Calu3 (cell line): ENCODE measurements at regions not wholly inside any gene's neighbourhood (a gene's known extent, or its start where the extent isn't known, plus 50 kb on each side); places are given as distances from the start of the nearest gene placed in this dataset.
"Not testable (repeated sequence)": the region's sequence is repeated elsewhere in the genome, so short reads cannot be mapped to it uniquely, and the experiment has no call there.

ENCODE experiments used
- BruUV-seq: library from RNA; stranded (reverse); fragments of 400-500 nt; replicated peaks from 2 replicates; lab custom pipeline; 2021; lab: Mats Ljungman, UMichigan
- CTCF ChIA-PET: fragments of 300-600 bp; sonication (Branson Sonifier 250); formaldehyde crosslinking; loops from one replicate; lab custom pipeline; 2022; ENCODE audit warnings: antibody characterized with exemption; lab: Charles Lee
- DNase-seq: peaks from one replicate; pipeline ENCODE4 v3.0.0; 2022
- H3K27ac Mint-ChIP-seq: one replicate; pipeline ENCODE4 v1.8.0; 2022; ENCODE audit warnings: mixed read lengths; ENCODE audit not compliant: unreplicated experiment
- H3K27me3 Mint-ChIP-seq: one replicate; pipeline ENCODE4 v1.8.0; 2022; ENCODE audit warnings: mixed read lengths; ENCODE audit not compliant: unreplicated experiment
- H3K36me3 Mint-ChIP-seq: one replicate; pipeline ENCODE4 v1.8.0; 2022; ENCODE audit warnings: mild to moderate bottlenecking, moderate library complexity, mixed read lengths; ENCODE audit not compliant: insufficient read depth, unreplicated experiment
- H3K4me1 Mint-ChIP-seq: one replicate; pipeline ENCODE4 v1.8.0; 2022; ENCODE audit warnings: mild to moderate bottlenecking, low read depth, mixed read lengths; ENCODE audit not compliant: unreplicated experiment
- H3K4me3 Mint-ChIP-seq: one replicate; pipeline ENCODE4 v1.8.0; 2022; ENCODE audit warnings: mild to moderate bottlenecking, low read depth, moderate library complexity, mixed read lengths; ENCODE audit not compliant: unreplicated experiment
- H3K9me3 Mint-ChIP-seq: one replicate; pipeline ENCODE4 v1.8.0; 2022; ENCODE audit warnings: low read depth, mixed read lengths; ENCODE audit not compliant: unreplicated experiment
- CTCF ChIP-seq: fragments of 200-600 bp; IDR thresholded peaks from one replicate; pipeline ENCODE4 v1.8.0; 2022; ENCODE audit warnings: antibody characterized with exemption; ENCODE audit not compliant: unreplicated experiment
- intact Hi-C: fragments of 100-400 bp; cut with micrococcal nuclease; formaldehyde crosslinking; loops from one replicate; pipeline ENCODE4 v1.10.0; 2022; ENCODE audit not compliant: unreplicated experiment

- Mint-ChIP-seq H3K9me3 (no peaks in the 10 kb centered on the region), H3K4me3 (no peak overlapping the region), H3K27ac (no peak overlapping the region), H3K27me3 (no peaks in the 10 kb centered on the region), H3K4me1 (no peaks in the 10 kb centered on the region), H3K36me3 (no peaks in the 10 kb centered on the region)
- intact Hi-C loops: no loop called here
- DNase-seq: no peak
- CTCF ChIA-PET: interaction anchor here (0.7 kb wide), 1 partner anchor 1567 kb away, joined by 3 read pairs; no protein-coding TSS in a partner anchor
- BruUV-seq: no TSS peak
- TF ChIP-seq CTCF: no peak
These were observed 1543.5 kb downstream of the GRIK2 start for GRCh38 chr6:102936959-102937358.

- H3K4me3 Mint-ChIP-seq: no peak overlapping the region
- no peaks in the 10 kb centered on the region for H3K27me3 Mint-ChIP-seq
- H3K27ac Mint-ChIP-seq: no peak overlapping the region
- no peak for TF ChIP-seq CTCF
- CTCF ChIA-PET: no interaction called here
- no peaks in the 10 kb centered on the region for H3K4me1 Mint-ChIP-seq
- no peak for DNase-seq
- no peaks in the 10 kb centered on the region for H3K9me3 Mint-ChIP-seq
- no peaks in the 10 kb centered on the region for H3K36me3 Mint-ChIP-seq
- no TSS peak for BruUV-seq
- intact Hi-C loops: no loop called here
These were observed 1534.6 kb downstream of the GRIK2 start for GRCh38 chr6:102928109-102928508.

DNA sequence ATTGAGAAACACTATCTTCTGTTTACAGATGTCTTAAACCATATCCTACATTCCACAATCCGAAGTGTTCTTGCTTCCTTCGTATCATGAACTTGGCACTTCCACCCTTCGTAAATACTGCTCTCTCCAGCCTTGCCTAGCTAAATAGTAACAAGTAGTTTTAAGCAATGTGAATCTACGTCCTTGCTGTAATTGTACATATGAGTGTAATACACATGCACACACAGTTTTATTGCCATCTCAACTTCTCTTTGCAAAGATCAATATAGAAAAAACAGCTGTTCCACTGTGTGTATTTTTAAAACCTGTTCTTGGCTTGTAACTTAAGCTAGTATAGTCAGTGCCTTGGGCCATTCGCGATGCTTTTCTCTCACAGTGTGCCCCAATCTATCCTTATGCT is 1524.7 kb downstream of the GRIK2 start:
- CTCF ChIA-PET: interaction anchor here (0.5 to 0.6 kb wide), 2 partner anchors 10 to 203 kb away, joined by 3 to 7 read pairs; no protein-coding TSS in a partner anchor
- no peaks in the 10 kb centered on the region for H3K27me3 Mint-ChIP-seq
- no peak for TF ChIP-seq CTCF
- no peaks in the 10 kb centered on the region for H3K4me1 Mint-ChIP-seq
- no peaks in the 10 kb centered on the region for H3K36me3 Mint-ChIP-seq
- H3K9me3 Mint-ChIP-seq: no peaks in the 10 kb centered on the region
- intact Hi-C loops: no loop called here
- no peak for DNase-seq
- no TSS peak for BruUV-seq
- H3K27ac Mint-ChIP-seq: no peak overlapping the region
- no peak overlapping the region for H3K4me3 Mint-ChIP-seq

GRCh38 chr6:102911571-102911970 is 1518.1 kb downstream of the GRIK2 start:
- CTCF ChIA-PET: no interaction called here
- H3K27ac Mint-ChIP-seq: no peak overlapping the region
- TF ChIP-seq CTCF: no peak
- no TSS peak for BruUV-seq
- no peaks in the 10 kb centered on the region for H3K27me3 Mint-ChIP-seq
- DNase-seq: no peak
- H3K9me3 Mint-ChIP-seq: peaks cover 2% of the 10 kb centered on the region
- H3K4me1 Mint-ChIP-seq: no peaks in the 10 kb centered on the region
- H3K36me3 Mint-ChIP-seq: no peaks in the 10 kb centered on the region
- intact Hi-C loops: no loop called here
- H3K4me3 Mint-ChIP-seq: no peak overlapping the region

DNA sequence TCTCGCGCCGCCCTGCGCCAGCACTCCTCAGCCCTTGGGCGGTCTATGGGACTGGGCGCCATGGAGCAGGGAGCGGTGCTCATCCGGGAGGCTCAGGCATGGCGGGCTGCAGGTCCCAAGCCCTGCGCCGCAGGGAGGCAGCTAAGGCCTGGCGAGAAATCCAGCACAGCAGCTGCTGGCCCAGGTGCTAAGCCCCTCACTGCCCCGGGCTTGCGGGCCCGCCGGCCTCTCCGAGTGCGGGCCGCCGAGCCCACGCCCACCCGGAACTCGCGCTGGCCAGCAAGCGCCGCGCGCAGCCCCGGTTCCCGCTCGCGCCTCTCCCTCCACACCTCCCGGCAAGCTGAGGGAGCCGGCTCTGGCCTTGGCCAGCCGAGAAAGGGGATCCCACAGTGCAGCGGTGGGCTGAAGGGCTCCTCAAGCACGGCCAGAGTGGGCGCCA is 1517.2 kb downstream of the GRIK2 start:
- not testable (repeated sequence) for H3K4me1 Mint-ChIP-seq

More for the DNA sequence above, 1517.2 kb downstream of the GRIK2 start:
- H3K27me3 Mint-ChIP-seq, H3K27ac Mint-ChIP-seq, H3K9me3 Mint-ChIP-seq, H3K36me3 Mint-ChIP-seq, intact Hi-C loops, H3K4me3 Mint-ChIP-seq, DNase-seq, BruUV-seq: not testable (repeated sequence)
- CTCF ChIA-PET: interaction anchor here (1.0 kb wide), 1 partner anchor 10 kb away, joined by 3 read pairs; no protein-coding TSS in a partner anchor
